ENCODE measurements at regions not wholly inside any gene's neighbourhood (a gene's known extent, or its start where the extent isn't known, plus 50 kb on each side); places are given as distances from the start of the nearest gene placed in this dataset.

DNA sequence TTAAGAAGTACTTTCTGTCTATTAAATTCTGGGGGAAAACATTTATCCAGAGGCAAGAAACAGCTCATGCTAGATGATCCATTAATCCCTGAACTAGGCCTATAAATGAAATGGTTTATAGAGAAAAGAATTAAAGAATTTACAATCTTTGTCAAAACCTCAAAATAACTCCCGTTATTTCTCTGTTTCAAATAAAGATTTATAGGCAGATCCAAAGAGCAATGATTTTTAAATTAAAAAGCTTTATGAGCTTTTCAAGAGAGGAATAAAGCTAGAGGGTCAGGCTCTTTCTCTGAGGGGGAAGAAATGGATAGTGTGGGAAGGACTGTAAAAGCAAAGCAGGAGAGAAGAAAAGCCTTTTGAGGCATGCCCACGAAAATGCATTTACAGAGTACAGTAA is 82.5 kb upstream of the OGFRL1 start:
- no peaks in the 10 kb centered on the region for H3K9me3 Mint-ChIP-seq
- no peaks in the 10 kb centered on the region for H3K27me3 Mint-ChIP-seq
- H3K27ac Mint-ChIP-seq, result no peak overlapping the region
- peaks cover 13% of the 10 kb centered on the region for H3K4me1 Mint-ChIP-seq (ENCODE audit: unreplicated experiment)
- H3K36me3 Mint-ChIP-seq, result no peaks in the 10 kb centered on the region
- no peak overlapping the region for H3K4me3 Mint-ChIP-seq
- no peak for TF ChIP-seq CTCF (conservative IDR thresholded peaks at IDR 0.05)
- DNase-seq (ENCODE audit: extremely low spot score, unreplicated experiment), result no peak

DNA sequence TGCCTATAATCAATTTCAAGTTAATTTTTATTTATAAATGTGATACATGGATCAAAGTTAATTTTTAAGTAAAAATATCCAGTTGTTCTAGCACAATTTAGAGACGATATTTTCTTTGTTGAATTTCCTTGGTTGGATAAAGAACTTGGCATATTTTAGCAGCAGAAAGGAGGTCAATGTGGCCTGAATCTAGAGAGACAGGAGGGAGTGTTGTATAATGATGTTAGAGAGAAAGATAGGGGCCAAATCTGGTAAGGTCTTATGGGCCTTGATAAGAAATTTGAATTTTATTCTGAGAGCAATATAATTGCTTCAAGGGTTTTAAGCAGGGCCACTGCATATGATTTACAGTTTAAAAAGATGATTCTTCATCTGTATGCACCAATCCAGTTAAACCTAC is 79.4 kb upstream of the OGFRL1 start:
- Mint-ChIP-seq H3K9me3 (no peaks in the 10 kb centered on the region), H3K27ac (no peak overlapping the region), H3K4me1 (ENCODE audit: unreplicated experiment) (peaks cover 13% of the 10 kb centered on the region), H3K36me3 (no peaks in the 10 kb centered on the region), H3K4me3 (no peak overlapping the region), H3K27me3 (no peaks in the 10 kb centered on the region)
- DNase-seq (ENCODE audit: extremely low spot score, unreplicated experiment), result no peak
- no peak for TF ChIP-seq CTCF (conservative IDR thresholded peaks at IDR 0.05)

GRCh38 chr6:71209626-71210025 is 79.0 kb upstream of the OGFRL1 start:
- no peaks in the 10 kb centered on the region for H3K36me3 Mint-ChIP-seq
- peaks cover 11% of the 10 kb centered on the region for H3K4me1 Mint-ChIP-seq (ENCODE audit: unreplicated experiment)
- no peak for DNase-seq (ENCODE audit: extremely low spot score, unreplicated experiment)
- H3K9me3 Mint-ChIP-seq, result no peaks in the 10 kb centered on the region
- no peak overlapping the region for H3K27ac Mint-ChIP-seq
- no peaks in the 10 kb centered on the region for H3K27me3 Mint-ChIP-seq
- no peak overlapping the region for H3K4me3 Mint-ChIP-seq
- TF ChIP-seq CTCF (conservative IDR thresholded peaks at IDR 0.05), result no peak

DNA sequence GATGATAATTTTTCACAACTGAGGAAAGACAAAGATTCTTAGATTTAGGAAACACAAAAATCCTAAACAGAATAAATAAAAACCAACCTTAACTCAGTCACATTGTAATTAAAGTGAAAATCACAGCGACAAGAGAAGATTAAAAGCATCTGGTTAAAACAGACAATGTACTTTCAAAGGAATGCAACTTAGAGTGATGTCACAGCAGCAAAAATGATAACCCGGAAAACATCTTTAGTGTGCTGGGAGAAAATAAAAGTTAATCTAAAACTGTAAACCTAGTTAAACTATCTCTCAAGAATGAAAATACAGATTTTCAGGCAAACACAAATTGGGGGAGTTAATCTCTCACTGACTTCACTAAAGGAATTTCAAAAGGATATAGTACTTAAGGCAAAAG is 76.8 kb upstream of the OGFRL1 start:
- H3K27me3 Mint-ChIP-seq, result no peaks in the 10 kb centered on the region
- no peak for DNase-seq (ENCODE audit: extremely low spot score, unreplicated experiment)
- TF ChIP-seq CTCF (conservative IDR thresholded peaks at IDR 0.05), result no peak
- no peak overlapping the region for H3K4me3 Mint-ChIP-seq
- no peaks in the 10 kb centered on the region for H3K36me3 Mint-ChIP-seq
- no peaks in the 10 kb centered on the region for H3K9me3 Mint-ChIP-seq
- H3K4me1 Mint-ChIP-seq (ENCODE audit: unreplicated experiment), result no peaks in the 10 kb centered on the region
- no peak overlapping the region for H3K27ac Mint-ChIP-seq

DNA sequence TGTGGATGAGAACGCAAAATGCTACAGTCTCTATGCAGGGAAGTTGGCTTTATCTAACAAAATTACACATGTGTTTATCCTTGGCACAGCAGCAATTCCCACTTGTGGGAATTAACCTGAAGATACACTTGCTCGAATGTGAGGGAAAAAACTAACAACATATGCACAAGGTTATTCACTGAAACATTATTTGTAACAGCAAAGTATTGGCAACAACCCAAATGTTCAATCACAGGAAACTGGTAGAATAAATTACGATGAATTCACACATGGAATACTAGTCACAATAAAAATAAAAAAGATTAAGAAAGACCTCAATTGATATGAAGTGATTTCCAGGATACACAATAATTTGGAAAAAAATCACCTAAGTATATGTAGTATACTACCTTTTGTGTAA is 68.1 kb upstream of the OGFRL1 start:
- Mint-ChIP-seq H3K27ac (no peak overlapping the region), H3K4me3 (no peak overlapping the region), H3K4me1 (ENCODE audit: unreplicated experiment) (no peaks in the 10 kb centered on the region), H3K9me3 (no peaks in the 10 kb centered on the region), H3K27me3 (no peaks in the 10 kb centered on the region), H3K36me3 (no peaks in the 10 kb centered on the region)
- no peak for TF ChIP-seq CTCF (conservative IDR thresholded peaks at IDR 0.05)
- no peak for DNase-seq (ENCODE audit: extremely low spot score, unreplicated experiment)

- Mint-ChIP-seq H3K27ac (no peak overlapping the region), H3K4me1 (ENCODE audit: unreplicated experiment) (no peaks in the 10 kb centered on the region), H3K9me3 (no peaks in the 10 kb centered on the region), H3K4me3 (no peak overlapping the region), H3K36me3 (no peaks in the 10 kb centered on the region), H3K27me3 (peaks cover 4% of the 10 kb centered on the region)
- no peak for TF ChIP-seq CTCF (conservative IDR thresholded peaks at IDR 0.05)
- no peak for DNase-seq (ENCODE audit: extremely low spot score, unreplicated experiment)
These were observed 65.9 kb upstream of the OGFRL1 start for GRCh38 chr6:71222671-71223070.
